Stomach (tissue), 8 donors: ENCODE measurements at regions not wholly inside any gene's neighbourhood (a gene's known extent, or its start where the extent isn't known, plus 50 kb on each side); places are given as distances from the start of the nearest gene placed in this dataset.

ENCODE experiments used
- DNase-seq, 2 donors: peaks; one replicate each; pipeline versions ENCODE4 v3.0.0 to v3.0.0-alpha.2; 2013 to 2019
- H3K27ac ChIP-seq, 5 donors: fragments of 200-600 bp in 4 of 5; sonication (generic) in 4 of 5; one replicate each; pipeline ENCODE4 v1.5.1; 2013 to 2019; ENCODE audit warnings: mild to moderate bottlenecking in 1 of 5, moderate library complexity in 1 of 5
- H3K27me3 ChIP-seq, 3 donors: fragments of 200-600 bp; sonication (generic); one replicate each; pipeline ENCODE4 v1.5.1; 2017 to 2019; ENCODE audit warnings: mixed run types in 1 of 3
- H3K36me3 ChIP-seq, 4 donors: fragments of 200-600 bp; sonication (generic); 1 replicate in 3 of 4; 2 replicates in 1 of 4; pipeline ENCODE4 v1.5.1; 2016 to 2019
- H3K4me1 ChIP-seq, 4 donors: fragments of 200-600 bp; sonication (generic); one replicate each; pipeline ENCODE4 v1.5.1; 2016 to 2019
- H3K4me3 ChIP-seq, 4 donors: fragments of 200-600 bp; sonication (generic) in 3 of 4; one replicate each; pipeline ENCODE4 v1.5.1; 2016 to 2019; ENCODE audit warnings: mild to moderate bottlenecking in 1 of 4
- H3K9me3 ChIP-seq, 4 donors: fragments of 200-600 bp; sonication (generic); one replicate each; pipeline ENCODE4 v1.5.1; 2016 to 2019
- EP300 ChIP-seq: sonication (generic); formaldehyde crosslinking; IDR thresholded peaks from one replicate; pipeline ENCODE4 v1.6.1; 2017; ENCODE audit warnings: antibody characterized with exemption
- POLR2A ChIP-seq, 4 donors: fragments of 450-650 bp; IDR thresholded peaks; one replicate each; pipeline ENCODE4 v1.6.1; 2016; ENCODE audit warnings: antibody characterized with exemption in 4 of 4, control low read depth in 2 of 4, mild to moderate bottlenecking in 1 of 4, moderate library complexity in 1 of 4
- POLR2AphosphoS5 ChIP-seq, 3 donors: sonication (generic); formaldehyde crosslinking; IDR thresholded peaks; one replicate each; pipeline ENCODE4 v1.6.1; 2016; ENCODE audit warnings: antibody characterized with exemption in 3 of 3
- WGBS, 5 donors: extraction: QIAGEN DNeasy Blood & Tissue Kit in 3 of 5; methylation state at CpG; one replicate each; pipeline versions ENCODE4 v1.1.5 to v1.1.7; 2013 to 2018; 5-methylcytosine and 5-hydroxymethylcytosine counted together
- intact Hi-C: fragments of 100-400 bp; cut with DNase I; formaldehyde crosslinking; loops from one replicate; pipeline ENCODE4 v1.15.1; 2023; ENCODE audit warnings: low total_unique reads
- TF ChIP-seq, protein P1 (sequence below), 7 experiments: fragments of 450-650 bp in 4 of 7; fragments of 200-600 bp in 3 of 7; sonication (generic) in 3 of 7; IDR thresholded peaks; one replicate each; pipeline ENCODE4 v1.5.1; 2016 to 2019; ENCODE audit warnings: antibody characterized with exemption in 7 of 7, control low read depth in 2 of 7, mild to moderate bottlenecking in 1 of 7
- donor health status: healthy with polysubstance abuse.
- donor health status: Bipolar disorder and iron deficiency.
- donor health status: healthy.

DNA sequence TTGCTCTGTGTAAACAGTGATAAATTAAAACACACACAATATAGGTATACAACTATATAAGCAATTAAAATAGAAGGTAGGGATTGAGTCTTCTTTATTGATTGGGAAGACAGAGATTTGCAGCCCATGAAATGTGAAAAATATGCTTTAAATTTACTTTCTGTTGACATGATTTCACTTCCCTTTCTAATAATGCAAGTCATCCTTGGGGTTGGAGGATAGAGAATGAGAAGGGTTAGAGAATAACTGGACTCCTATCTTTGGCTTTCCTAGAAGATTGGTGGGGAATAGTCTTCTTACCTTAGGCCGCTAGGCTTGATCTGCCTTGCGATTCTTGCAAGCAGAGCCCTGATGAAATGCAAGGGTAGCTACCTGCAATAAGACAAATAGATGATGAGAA, 339.8 kb downstream of the NYAP2 start:
- Histone ChIP-seq H3K27me3 (no peaks in the 10 kb centered on the region), H3K9me3 (peaks cover 0 to 6% (median 0%) of the 10 kb centered on the region in 4 donors), H3K4me1 (no peaks in the 10 kb centered on the region), H3K36me3 (no peaks in the 10 kb centered on the region), H3K27ac (no peak overlapping the region), H3K4me3 (no peak overlapping the region)
- intact Hi-C loops: no loop called here
- TF ChIP-seq, protein P1, sequence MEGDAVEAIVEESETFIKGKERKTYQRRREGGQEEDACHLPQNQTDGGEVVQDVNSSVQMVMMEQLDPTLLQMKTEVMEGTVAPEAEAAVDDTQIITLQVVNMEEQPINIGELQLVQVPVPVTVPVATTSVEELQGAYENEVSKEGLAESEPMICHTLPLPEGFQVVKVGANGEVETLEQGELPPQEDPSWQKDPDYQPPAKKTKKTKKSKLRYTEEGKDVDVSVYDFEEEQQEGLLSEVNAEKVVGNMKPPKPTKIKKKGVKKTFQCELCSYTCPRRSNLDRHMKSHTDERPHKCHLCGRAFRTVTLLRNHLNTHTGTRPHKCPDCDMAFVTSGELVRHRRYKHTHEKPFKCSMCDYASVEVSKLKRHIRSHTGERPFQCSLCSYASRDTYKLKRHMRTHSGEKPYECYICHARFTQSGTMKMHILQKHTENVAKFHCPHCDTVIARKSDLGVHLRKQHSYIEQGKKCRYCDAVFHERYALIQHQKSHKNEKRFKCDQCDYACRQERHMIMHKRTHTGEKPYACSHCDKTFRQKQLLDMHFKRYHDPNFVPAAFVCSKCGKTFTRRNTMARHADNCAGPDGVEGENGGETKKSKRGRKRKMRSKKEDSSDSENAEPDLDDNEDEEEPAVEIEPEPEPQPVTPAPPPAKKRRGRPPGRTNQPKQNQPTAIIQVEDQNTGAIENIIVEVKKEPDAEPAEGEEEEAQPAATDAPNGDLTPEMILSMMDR (IDR thresholded peaks at IDR 0.05): no peak
- TF ChIP-seq POLR2A (IDR thresholded peaks at IDR 0.05) (no peak), POLR2AphosphoS5 (IDR thresholded peaks at IDR 0.05) (no peak), EP300 (no peak)
- DNase-seq: no peak
- 89 to 97% (median 95%) methylated on average over 2 of the region's 2 CpGs for WGBS, 5 donors

DNA sequence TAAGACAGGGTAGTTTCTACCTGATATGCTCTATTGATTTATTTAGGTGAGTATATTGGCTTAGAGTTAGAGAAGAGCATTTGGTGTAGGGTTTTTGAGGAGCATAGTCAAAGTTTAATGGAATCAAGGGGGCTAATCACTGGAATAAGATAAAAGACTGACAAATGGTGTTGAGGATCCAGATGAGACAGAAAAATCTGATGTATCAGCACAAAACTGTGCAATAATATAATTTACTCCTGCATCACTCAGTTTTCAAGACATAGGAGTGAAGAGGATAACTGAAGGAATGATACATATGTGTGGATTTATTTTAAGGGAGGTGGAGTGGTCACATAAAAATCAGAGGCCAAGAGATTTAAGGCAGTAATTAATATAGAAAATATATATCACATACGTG, 339.2 kb downstream of the NYAP2 start:
- Histone ChIP-seq H3K27ac (no peak overlapping the region), H3K36me3 (no peaks in the 10 kb centered on the region), H3K4me3 (no peak overlapping the region), H3K4me1 (no peaks in the 10 kb centered on the region), H3K27me3 (no peaks in the 10 kb centered on the region), H3K9me3 (no peaks in the 10 kb centered on the region)
- DNase-seq: no peak
- no peak for TF ChIP-seq POLR2A (IDR thresholded peaks at IDR 0.05)
- TF ChIP-seq POLR2AphosphoS5 (IDR thresholded peaks at IDR 0.05): no peak
- TF ChIP-seq EP300: no peak
- TF ChIP-seq, protein P1 (IDR thresholded peaks at IDR 0.05): no peak
- intact Hi-C loops: no loop called here
- WGBS, 5 donors: 81 to 91% (median 85%) methylated on average over 1 of the region's 1 CpG

DNA sequence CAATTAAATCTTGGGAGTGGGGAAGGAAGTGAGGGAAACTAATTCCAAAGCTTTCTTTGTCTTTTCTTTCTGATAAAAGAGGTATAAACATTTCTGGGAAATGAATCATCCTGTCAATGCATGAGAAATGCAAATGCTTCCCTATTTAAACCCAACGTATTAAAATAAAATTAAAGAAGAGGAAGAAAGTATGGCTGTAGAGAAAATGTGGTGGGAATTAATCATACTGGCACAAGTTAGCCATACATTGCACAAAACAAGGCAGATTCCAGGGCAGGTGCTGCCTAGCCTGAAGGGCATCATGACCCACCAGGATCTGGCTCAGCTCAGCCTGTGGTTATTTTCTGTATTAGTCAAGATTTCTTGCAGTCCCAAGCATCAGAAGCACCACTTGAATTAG, 338.0 kb downstream of the NYAP2 start:
- H3K4me3 ChIP-seq: no peak overlapping the region
- WGBS, 5 donors: 24 to 42% (median 29%) methylated on average over 1 of the region's 1 CpG
- TF ChIP-seq EP300: no peak
- TF ChIP-seq, protein P1 (IDR thresholded peaks at IDR 0.05): no peak
- no peak for TF ChIP-seq POLR2AphosphoS5 (IDR thresholded peaks at IDR 0.05)
- no peak for TF ChIP-seq POLR2A (IDR thresholded peaks at IDR 0.05)
- no peak for DNase-seq
- no peaks in the 10 kb centered on the region for H3K36me3 ChIP-seq
- no peaks in the 10 kb centered on the region for H3K4me1 ChIP-seq
- H3K27ac ChIP-seq: no peak overlapping the region
- no peaks in the 10 kb centered on the region for H3K27me3 ChIP-seq
- intact Hi-C loops: no loop called here
- no peaks in the 10 kb centered on the region for H3K9me3 ChIP-seq

DNA sequence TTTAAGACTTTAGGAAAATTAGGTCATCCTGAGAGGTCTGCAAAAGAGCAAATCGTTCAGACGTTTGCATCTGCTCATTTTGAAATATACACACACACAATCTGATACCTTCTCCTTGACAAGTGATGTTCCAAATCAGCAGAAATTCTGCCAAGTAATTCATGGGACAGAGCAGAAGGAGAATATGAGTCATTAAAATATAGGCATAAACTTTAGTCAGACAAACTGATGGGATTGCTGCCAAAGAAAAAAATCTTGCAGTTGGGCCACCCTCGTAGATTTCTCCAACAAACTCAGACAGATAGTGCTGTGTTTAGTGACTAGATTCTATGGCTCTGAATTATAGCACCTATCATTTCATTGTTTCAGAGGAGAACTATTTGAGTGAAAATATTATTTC, 336.3 kb downstream of the NYAP2 start:
- H3K36me3 ChIP-seq: no peaks in the 10 kb centered on the region
- no peak for TF ChIP-seq POLR2A (IDR thresholded peaks at IDR 0.05)
- TF ChIP-seq, protein P1 (IDR thresholded peaks at IDR 0.05): no peak
- no peak for TF ChIP-seq POLR2AphosphoS5 (IDR thresholded peaks at IDR 0.05)
- TF ChIP-seq EP300: no peak
- no peaks in the 10 kb centered on the region for H3K9me3 ChIP-seq
- no peak overlapping the region for H3K27ac ChIP-seq
- H3K27me3 ChIP-seq: no peaks in the 10 kb centered on the region
- H3K4me1 ChIP-seq: no peaks in the 10 kb centered on the region
- peak in 1 of 2 donors; percentile 52 for DNase-seq
- intact Hi-C loops: no loop called here
- 11 to 22% (median 16%) methylated on average over 3 of the region's 3 CpGs for WGBS, 5 donors
- no peak overlapping the region for H3K4me3 ChIP-seq
